UCSD-AML1 (cell line): ENCODE measurements at regions not wholly inside any gene's neighbourhood (a gene's known extent, or its start where the extent isn't known, plus 50 kb on each side); places are given as distances from the start of the nearest gene placed in this dataset.

Source experiments
- DNase-seq: peaks from one replicate; lab custom pipeline; 2025; ENCODE audit not compliant: unreplicated experiment; lab: John Stamatoyannopoulos, UW

DNA sequence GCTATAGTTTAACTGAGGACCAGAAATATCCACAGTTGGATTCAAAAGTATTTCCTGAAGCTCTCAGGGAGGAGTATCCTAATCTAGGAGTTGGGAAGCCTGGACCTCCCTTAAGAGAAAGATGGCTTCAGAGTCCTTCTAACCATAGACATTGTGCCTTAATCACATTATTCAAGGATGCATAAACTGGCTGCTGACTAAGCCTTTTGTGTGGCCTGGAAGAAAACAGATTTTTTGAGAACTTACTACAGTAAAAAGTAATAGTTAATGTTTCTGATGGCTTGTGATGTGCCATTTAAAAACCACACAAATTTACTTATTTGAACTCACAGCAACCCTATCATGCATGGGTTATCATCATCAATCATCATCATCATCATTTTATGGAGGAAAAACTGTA is 126.2 kb upstream of the RPL38 start:
- no peak for DNase-seq

GRCh38 chr17:74078363-74078941 is 125.0 kb upstream of the RPL38 start:
- DNase-seq, result no peak

DNA sequence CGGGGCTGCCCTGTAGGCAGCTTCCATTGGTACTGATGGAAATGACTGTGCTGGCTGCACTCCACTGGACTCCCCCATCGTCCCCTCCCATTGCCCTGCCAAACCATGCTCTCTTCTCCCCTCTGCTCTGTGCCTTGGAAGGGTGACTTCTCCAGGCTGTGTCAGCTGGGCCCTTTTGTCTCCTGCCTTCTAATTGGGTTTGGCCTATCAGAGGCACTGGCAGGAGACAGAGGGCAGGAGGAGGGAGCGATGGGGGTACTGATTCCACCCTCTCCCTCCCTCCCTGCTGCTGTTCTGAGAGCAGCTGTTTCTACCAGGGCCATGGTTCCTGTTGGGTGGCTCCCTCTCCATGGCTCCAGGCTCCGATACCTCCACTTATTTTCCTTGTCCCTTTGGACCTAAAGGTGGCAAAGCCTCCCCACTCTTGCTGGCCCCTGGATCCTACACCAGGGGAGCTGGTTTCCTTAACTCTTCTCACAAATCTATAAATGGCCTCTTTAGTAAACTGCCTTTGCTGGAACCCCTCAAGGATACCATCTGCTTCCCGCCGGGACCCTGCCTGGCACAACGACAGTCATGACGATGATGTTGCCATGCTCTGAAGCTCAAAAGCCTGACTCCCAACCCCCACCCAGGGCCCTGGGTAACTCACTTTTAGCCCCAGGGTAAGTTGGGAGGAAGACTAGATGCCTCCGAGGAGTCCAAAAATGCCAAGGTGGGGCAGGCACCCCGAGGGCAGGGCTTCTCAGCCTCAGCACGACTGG is 123.8 kb upstream of the RPL38 start:
- DNase-seq, result no peak

DNA sequence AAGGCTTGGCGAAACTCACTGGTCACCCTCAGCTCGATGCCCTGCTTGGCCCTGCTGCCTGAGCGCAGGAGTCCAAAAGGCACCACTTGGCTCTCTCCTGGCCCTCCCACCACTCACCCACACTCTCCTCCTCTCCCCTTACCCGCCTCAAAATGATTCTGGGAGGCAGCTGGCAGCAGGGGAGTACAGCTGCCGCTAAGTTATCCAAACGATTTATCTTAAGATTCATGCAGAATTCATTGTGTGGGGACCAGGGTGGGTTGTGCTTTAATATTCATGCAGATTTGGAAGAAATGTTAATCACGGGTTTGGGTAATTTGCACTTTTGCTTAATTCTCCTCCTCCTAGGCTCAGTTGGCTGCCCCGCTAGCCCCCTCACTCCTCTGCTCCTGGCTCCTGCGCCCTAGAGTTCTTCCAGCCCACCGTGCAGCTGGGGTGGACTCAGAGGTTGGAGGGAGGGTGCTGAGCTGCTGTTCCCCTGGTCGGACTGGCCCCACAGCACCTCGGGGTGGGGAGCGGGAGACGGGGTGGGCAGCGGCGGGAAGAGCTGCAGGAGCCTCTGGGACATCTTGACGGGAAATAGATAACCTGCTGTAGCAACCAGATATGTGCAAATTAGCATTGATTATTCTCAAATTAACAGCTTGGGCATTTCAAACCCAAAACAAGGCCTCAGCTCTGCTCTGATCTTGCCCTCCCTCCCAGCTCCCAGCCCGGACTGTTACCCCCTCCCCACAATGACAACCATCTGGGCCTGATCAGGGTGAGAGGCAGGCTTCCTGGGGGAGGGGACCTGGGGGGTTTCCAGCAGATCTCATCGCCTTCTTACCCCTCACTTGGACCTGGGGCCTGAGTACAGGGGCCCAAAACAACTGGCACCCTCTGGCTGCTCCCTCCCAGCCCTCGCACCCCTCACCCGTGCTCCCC is 122.6 kb upstream of the RPL38 start:
- DNase-seq, result no peak

DNA sequence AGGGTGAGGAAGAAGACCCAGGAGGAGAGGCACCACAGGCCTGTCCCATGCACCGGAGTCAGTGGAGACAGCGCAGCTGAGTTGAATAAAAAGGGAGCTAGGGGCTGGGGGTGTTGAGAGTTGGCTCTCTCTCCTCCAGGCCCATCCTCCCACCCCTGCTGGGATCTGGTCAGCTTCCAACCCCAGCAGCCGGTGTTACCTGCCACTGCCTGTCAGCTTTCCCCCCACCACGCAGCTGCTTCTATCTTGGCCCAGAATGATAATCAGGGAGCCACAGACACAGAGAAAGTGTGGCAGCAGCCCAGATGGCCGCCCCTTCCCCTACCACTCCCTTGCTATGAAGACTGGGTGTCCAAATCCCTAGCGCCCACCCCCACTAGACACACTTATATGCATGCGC is 120.6 kb upstream of the RPL38 start:
- no peak for DNase-seq

DNA sequence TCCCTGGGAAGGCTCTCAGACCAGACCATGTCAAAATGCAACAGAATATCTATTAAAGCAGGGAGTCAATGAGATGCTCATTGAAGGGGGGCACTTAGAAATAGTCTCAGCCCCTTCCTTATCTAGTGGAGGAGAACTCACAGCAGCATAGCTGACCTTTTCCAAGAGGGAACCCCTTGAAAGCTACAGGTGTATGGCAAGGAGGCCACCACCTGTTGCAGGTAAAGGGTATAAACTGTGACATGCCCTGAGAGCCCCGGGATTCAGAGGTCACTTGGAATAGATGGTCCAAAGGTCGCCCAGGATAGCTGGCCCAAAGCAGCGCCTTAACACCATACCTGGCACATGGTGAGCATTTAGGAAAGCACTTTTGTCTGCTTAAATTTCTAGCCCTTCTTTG is 120.2 kb upstream of the RPL38 start:
- no peak for DNase-seq

GRCh38 chr17:74085434-74085833 is 118.0 kb upstream of the RPL38 start:
- DNase-seq, result no peak

DNA sequence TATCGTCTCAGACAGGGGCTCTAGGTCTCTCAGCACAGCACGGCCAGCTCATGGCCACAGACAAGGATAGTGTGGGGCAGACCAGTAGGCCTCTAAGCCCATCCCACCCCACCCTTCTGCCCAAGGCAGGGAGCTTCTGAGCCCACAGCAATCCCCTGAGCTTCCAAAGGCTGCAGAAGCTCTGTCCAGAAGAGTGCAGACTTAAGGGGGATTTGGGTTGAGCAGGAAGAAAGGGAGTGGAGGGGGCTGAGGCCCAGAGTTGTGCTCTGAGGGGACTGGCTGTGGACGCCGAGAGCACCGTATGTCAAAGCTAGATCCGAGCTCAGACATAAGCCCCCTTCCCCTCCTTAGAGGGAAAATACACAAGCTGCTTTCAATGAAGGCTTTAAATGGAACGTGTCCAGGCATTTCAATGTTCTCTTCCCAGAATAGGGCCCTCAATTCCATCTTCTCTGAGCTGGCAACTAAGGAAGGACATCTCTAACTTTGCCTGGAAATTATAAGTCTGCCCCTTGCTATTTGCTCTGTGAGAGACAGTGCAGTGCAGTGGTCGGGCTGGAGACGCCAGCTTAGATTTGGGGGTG is 116.4 kb upstream of the RPL38 start:
- no peak for DNase-seq

DNA sequence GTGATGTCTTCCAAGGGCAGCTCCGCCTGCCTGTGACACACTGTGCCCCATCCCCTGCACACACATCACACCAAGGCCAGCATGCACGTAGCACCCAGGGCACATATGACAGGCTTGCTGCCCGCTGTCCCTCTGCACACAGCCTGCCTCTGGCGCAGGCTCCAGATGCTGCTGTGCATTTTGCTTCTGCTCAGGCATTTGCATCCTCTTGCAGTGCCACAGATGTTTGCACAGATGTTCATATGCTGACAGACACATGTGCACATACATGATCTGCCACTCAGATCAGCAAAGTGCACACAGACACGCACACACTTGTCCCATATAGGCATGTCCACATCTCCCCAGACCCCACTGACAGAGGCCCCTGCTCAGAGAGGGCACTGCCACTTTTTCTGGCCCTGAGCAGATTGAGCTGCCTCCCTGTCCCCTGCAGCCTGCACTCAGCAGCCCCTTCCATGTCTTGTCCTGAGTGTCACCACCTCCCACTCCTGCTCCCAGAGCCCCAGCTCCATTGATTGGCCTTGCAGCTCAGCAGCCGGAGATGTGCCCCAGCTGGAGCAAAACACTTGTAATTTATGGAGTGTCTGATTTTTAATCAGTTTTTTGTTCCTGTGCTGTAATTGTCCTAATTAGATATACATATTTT is 115.1 kb upstream of the RPL38 start:
- DNase-seq, result no peak

- no peak for DNase-seq
These were observed 114.5 kb upstream of the RPL38 start for GRCh38 chr17:74088934-74089329.

DNA sequence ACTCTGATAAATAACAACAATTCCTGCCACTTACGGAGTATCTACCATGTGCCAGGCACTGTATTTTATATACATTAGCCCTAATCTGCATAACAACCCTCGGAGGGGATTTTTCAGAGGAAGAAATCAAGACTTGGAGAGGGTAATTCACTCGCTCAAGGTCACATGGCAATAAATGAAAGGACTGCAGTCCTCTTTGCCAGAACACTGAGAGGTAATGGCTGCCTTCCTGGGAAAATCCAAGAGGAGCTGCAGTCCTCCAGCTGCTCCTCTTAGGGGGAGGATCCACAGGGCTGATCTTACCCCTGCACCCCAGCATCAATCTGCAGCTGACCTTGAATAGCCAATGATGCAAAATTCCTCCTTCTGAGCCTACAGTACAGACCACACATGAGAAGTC is 114.1 kb upstream of the RPL38 start:
- DNase-seq, result no peak

DNA sequence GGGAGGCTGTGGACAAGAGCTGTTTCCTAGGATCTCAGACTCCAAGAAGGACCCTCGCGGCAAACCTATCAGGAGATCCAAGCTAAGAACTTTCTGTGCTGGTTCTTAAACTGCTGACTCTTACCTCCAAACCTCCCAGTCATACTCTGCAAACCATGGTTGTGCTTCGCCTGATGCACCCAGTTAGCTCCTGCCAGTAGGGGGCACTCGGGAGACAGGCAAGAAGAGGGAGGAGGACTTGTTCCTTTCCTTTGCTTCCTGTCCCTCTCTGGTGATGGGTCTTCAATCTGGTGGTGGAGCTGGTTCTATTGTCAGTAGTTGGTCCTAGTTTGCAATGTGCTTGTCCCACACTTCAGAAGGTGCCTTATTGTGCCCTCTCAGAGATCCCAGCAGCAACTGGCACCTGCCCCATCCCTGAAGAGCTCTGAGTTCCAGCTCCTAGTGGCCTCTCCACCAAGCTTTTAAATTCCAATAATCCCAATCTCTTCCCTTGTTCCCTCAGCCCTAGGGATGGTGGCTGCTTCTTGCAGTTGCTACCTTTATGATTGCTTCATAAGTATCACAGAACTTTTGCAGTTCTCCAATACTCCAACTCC is 113.5 kb upstream of the RPL38 start:
- DNase-seq, result peak; percentile 66

GRCh38 chr17:74094651-74095050 is 108.8 kb upstream of the RPL38 start:
- no peak for DNase-seq

GRCh38 chr17:74096456-74096855 is 107.0 kb upstream of the RPL38 start:
- DNase-seq, result no peak

- DNase-seq, result no peak
These were observed 105.9 kb upstream of the RPL38 start for GRCh38 chr17:74097450-74098135.

DNA sequence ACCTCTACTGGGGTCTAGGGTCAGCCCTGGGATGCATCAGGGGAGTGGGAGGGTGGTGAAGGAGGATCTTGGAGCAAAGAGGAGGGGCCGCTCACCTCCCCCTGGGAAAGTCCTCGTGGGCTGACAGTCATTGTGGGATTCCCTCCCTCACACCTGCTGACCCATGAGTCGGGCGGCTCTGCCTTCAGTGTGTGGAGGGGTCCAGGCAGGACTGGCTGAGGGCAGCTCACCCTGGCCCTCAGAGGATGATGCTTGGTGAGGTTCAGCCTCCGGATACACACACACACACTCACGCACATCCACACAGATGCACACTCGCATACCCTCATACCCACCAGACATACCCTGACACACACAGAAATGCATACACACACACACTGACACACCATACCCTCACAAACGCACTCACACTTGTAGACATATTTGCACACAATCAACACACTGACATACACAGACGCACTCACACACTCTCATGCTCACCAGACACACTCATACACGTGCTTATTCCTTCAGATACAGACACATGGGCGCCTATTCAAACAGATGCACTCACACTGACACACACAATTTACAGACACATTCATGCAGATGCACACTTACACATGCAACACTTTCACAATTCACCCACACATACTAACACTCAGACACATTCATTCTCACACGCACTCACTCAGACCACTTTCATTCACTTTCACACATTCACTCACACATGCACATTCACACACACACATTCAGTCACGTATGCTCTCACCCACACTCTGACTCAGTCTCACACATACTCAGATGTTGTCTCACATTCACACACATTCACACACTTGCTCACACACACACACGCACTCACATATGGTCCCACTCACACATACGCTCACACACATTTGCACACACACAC is 105.1 kb upstream of the RPL38 start:
- no peak for DNase-seq

DNA sequence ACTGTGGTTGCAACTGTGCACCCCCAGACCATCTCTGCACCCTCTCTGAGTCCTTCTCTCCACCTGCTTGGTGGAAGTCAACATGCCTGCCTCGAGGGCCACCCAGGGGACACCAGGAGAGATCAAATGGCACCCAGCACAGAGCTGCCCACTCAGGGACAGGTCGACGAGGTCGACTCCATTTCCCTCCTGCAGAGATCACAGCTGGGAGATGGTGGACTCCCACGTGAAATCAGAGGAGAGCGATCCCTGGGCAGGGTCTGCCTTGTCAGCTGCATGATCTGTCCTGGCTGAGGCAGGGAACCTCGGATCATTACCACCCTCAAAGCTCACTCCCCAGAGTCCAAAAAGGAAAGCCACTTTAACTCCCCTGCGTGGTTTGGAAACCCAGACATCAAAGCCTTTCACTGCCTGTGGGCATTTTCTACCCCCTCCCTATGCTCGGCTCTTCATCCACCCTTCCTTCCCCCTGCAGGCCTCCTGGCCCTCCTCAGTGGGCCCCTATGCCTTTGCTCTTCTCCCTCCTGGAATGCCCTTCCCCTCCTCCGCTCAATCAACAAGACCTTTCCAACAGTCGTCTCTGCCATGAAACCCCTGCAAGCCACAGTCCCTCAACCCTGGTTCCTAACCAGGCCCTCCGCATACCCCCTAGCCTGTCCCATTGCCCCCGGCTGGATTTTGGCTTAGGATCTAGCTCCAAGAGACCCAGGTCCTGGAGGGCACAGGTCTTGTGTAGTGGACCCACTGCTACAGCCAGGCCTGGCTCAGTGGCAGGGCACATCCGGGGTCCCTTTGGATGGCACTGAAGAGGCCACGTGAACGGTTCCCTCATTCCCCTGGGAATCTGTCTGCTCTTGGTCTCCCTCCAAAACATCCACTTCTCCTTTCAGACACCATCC is 103.8 kb upstream of the RPL38 start:
- no peak for DNase-seq

DNA sequence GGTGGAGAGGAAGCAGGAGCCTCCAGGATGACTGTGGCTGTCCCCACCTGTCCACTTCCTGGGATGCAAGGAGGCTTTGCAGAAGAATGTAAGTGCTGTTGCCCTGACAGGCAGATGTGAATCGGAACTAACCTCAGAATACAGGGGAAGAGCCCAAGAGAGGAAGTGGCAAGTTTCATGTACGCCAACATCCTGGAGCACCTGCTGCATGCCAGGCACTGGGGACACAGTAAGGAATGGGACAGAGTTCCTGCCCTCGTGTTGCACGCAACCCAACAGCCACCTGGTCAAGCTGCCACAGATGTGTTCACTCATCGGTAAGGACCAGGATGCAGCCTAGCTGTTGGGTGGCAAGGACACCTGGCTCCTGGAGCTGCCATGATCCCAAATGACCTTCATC is 98.6 kb upstream of the RPL38 start:
- no peak for DNase-seq
